C4-2B (cell line): ENCODE measurements at regions not wholly inside any gene's neighbourhood (a gene's known extent, or its start where the extent isn't known, plus 50 kb on each side); places are given as distances from the start of the nearest gene placed in this dataset.

ENCODE experiments used
- H3K27ac ChIP-seq: fragments of 450-650 bp; 2 replicates; pipeline ENCODE4 v1.5.1; 2017
- ZFX ChIP-seq: fragments of 450-650 bp; IDR thresholded peaks from 2 replicates; pipeline ENCODE4 v1.6.1; 2017
- TF ChIP-seq, protein P1 (sequence below): fragments of 450-650 bp; conservative IDR thresholded peaks from 2 replicates; pipeline ENCODE4 v1.5.1; 2017; ENCODE audit warnings: mild to moderate bottlenecking

DNA sequence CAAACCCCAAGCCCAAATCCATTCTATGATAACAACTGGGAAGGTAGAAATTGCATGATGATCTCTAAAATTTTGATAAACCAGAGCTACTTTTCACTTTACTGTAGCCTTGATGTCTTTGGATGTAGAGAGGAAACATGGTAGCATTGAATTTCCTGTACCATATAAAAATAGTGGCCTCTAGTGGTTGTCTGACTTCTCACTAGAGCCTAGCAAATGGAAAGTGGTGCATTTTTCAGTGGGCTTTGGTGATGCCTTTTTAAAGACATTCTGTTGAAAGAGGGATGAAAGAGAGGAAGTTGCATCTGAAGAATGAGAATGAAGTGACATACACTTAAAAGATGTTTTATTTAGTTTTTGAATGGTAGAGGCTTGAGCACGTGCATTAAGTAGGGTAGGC, 662.2 kb downstream of the XIRP2 start:
- no peak for TF ChIP-seq ZFX
- TF ChIP-seq, protein P1, sequence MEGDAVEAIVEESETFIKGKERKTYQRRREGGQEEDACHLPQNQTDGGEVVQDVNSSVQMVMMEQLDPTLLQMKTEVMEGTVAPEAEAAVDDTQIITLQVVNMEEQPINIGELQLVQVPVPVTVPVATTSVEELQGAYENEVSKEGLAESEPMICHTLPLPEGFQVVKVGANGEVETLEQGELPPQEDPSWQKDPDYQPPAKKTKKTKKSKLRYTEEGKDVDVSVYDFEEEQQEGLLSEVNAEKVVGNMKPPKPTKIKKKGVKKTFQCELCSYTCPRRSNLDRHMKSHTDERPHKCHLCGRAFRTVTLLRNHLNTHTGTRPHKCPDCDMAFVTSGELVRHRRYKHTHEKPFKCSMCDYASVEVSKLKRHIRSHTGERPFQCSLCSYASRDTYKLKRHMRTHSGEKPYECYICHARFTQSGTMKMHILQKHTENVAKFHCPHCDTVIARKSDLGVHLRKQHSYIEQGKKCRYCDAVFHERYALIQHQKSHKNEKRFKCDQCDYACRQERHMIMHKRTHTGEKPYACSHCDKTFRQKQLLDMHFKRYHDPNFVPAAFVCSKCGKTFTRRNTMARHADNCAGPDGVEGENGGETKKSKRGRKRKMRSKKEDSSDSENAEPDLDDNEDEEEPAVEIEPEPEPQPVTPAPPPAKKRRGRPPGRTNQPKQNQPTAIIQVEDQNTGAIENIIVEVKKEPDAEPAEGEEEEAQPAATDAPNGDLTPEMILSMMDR = peak; percentile 66
- no peak overlapping the region for H3K27ac ChIP-seq

DNA sequence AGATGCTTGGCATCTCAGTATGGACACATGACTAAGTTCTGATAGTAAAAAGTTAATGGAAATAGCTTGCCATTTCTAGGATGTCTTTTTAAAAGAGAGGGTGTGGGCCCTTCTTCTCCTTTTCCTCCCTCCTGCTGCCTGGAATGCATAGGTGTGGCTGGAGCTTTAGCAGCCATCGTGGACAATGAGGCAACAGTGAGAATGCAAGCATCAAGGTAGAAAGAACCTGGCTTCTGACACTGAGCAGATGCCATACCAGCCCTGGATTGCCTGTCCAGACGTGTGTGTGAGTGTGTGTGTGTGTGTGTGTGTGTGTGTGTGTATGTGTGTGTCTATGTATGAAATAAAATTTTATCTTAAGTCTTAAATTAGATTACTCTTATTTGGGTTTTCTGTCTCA, 660.1 kb downstream of the XIRP2 start:
- TF ChIP-seq, protein P1 = no peak
- TF ChIP-seq ZFX = no peak
- no peak overlapping the region for H3K27ac ChIP-seq

DNA sequence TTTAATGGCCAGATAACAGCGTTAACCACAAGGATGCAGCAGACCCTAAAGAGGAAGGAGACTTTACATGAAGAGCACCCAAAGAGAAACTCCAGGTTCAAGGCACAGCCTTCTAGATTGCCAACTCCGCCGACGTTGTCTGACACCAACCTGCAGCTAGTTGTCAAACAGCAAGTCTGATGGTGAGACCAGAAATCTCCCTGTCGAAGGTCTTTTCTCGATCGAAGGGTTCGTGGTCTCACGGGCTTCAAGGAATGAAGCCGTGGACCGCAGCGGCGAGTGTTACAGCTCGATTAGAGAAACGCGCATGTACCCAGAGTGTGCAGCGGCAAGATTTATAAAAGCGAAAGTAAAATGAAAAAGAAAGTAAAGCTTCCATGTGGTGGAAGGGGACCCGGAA, 656.3 kb downstream of the XIRP2 start:
- TF ChIP-seq ZFX = no peak
- TF ChIP-seq, protein P1 = no peak
- no peak overlapping the region for H3K27ac ChIP-seq

DNA sequence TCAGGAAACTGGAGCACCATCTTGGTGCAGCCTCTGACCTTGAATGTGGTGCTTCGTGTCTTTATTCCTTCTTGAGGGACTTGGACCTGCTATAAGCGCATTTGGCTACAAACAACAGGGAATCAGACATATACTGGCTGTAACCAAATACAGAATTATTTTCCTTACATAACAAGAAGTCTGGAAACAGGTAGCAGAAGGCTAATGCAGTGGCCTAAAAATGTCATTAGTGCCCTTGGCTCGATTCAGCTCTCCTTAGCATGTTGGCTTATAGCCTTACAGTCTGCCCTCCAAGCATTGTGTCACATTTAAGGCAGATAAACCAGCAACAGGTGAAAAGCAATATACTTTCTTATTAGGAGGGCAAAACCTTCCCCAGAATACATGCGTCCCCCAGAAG, 655.4 kb downstream of the XIRP2 start:
- TF ChIP-seq, protein P1 = no peak
- no peak for TF ChIP-seq ZFX
- no peak overlapping the region for H3K27ac ChIP-seq

DNA sequence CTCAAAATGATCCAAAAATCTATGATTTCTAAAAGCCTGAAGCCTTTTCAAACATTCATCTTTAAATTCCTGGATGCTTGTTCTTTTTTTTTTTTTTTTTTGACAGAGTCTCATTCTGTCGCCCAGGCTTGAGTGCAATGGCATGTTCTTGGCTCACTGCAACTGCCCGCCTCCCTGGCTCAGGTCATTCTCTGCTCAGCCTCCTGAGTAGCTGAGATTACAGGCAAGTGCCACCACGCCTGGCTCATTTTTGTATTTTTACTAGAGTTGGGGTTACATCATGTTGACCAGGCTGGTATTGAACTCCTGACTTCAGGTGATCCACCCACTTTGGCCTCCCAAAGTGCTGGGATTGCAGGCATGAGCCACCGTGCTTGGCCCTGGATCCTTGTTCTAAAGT, 649.5 kb downstream of the XIRP2 start:
- no peak for TF ChIP-seq ZFX
- TF ChIP-seq, protein P1 = no peak
- H3K27ac ChIP-seq = no peak overlapping the region

DNA sequence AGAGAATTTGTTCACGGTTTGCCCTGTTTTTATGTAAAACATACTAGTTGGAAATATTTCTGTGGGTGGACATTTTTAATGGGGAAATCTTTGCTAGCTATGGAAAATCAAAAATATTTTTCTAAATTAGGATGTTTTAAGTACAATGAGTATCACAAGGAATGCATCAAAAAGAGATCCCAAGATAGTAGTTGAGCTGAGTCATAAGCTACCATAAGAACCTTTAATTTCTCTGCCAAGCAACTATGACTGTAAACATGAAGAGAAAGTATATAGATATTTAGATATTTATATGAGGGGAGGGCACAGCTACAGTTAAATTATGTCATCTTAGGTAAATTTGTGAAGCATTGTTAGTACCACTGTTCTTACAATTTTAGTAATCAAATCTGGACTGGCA, 646.2 kb downstream of the XIRP2 start:
- no peak overlapping the region for H3K27ac ChIP-seq
- TF ChIP-seq ZFX = no peak
- TF ChIP-seq, protein P1 = no peak

DNA sequence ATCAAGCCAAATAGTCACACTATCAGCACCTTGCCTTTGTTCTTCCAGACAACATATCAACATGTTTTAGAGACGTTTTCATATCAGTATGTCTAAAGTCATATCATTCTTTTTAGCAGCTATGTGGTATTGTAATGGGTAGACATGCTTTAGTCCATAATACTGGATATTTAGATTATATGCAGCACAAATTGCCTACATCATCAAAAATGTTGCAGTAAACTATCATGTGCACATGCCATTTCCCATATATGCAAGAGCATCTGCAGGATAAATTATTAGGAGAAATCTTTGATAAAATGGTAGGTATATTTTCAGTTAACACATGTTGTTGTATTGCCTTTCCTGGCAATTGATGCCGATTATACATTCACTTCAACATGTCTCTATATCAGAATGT, 636.5 kb downstream of the XIRP2 start:
- no peak overlapping the region for H3K27ac ChIP-seq
- no peak for TF ChIP-seq ZFX
- TF ChIP-seq, protein P1 = no peak
